Urinary bladder (tissue), 3 donors: ENCODE measurements at regions not wholly inside any gene's neighbourhood (a gene's known extent, or its start where the extent isn't known, plus 50 kb on each side); places are given as distances from the start of the nearest gene placed in this dataset.
"Not testable (repeated sequence)": the region's sequence is repeated elsewhere in the genome, so short reads cannot be mapped to it uniquely, and the experiment has no call there.

Experiments
- DNase-seq: peaks from one replicate; pipeline ENCODE4 v3.0.0-alpha.2; 2015; ENCODE audit errors: extremely low spot score
- H3K27ac ChIP-seq: one replicate; pipeline ENCODE4 v1.5.1; 2013; ENCODE audit warnings: low read depth, mild to moderate bottlenecking, moderate library complexity
- H3K36me3 ChIP-seq: one replicate; pipeline ENCODE4 v1.6.1; 2013; ENCODE audit warnings: mild to moderate bottlenecking, moderate library complexity; ENCODE audit not compliant: insufficient read depth
- H3K4me1 ChIP-seq: one replicate; pipeline ENCODE4 v1.6.1; 2013; ENCODE audit warnings: mild to moderate bottlenecking, moderate library complexity; ENCODE audit not compliant: insufficient read depth
- H3K4me3 ChIP-seq: one replicate; pipeline ENCODE4 v1.5.1; 2013; ENCODE audit warnings: low read depth, low read length
- WGBS: extraction: QIAGEN DNeasy Blood & Tissue Kit; methylation state at CpG from one replicate; pipeline ENCODE4 v1.1.7; 2013; 5-methylcytosine and 5-hydroxymethylcytosine counted together
- donor health status: healthy with polysubstance abuse.
- donor health status: healthy.

- WGBS = 95% methylated on average over 12 of the region's 12 CpGs
- DNase-seq = no peak
- Histone ChIP-seq H3K4me1 (no peaks in the 10 kb centered on the region), H3K36me3 (no peaks in the 10 kb centered on the region), H3K4me3 (no peak overlapping the region), H3K27ac (no peak overlapping the region)
Observed at GRCh38 chr16:73403291-73403690, 355.4 kb upstream of the ZFHX3 start.

- Histone ChIP-seq H3K4me1 (no peaks in the 10 kb centered on the region), H3K27ac (no peak overlapping the region), H3K36me3 (no peaks in the 10 kb centered on the region), H3K4me3 (no peak overlapping the region)
- 91% methylated on average over 10 of the region's 10 CpGs for WGBS
- DNase-seq = no peak
Observed at GRCh38 chr16:73400951-73401350, 353.0 kb upstream of the ZFHX3 start.

GRCh38 chr16:73399997-73400396, 352.1 kb upstream of the ZFHX3 start:
- Histone ChIP-seq H3K27ac (no peak overlapping the region), H3K4me3 (no peak overlapping the region), H3K4me1 (no peaks in the 10 kb centered on the region), H3K36me3 (no peaks in the 10 kb centered on the region)
- WGBS = 95% methylated on average over 5 of the region's 5 CpGs
- no peak for DNase-seq

- Histone ChIP-seq H3K36me3 (no peaks in the 10 kb centered on the region), H3K4me3 (no peak overlapping the region), H3K27ac (no peak overlapping the region), H3K4me1 (no peaks in the 10 kb centered on the region)
- DNase-seq = no peak
- 86% methylated on average over 5 of the region's 5 CpGs for WGBS
Observed at GRCh38 chr16:73399486-73399885, 351.6 kb upstream of the ZFHX3 start.

GRCh38 chr16:73398604-73399003, 350.7 kb upstream of the ZFHX3 start:
- DNase-seq, H3K27ac ChIP-seq, H3K4me3 ChIP-seq, H3K36me3 ChIP-seq, H3K4me1 ChIP-seq: not testable (repeated sequence)
- 98% methylated on average over 1 of the region's 1 CpG for WGBS

- no peak overlapping the region for H3K27ac ChIP-seq
- H3K4me3 ChIP-seq = no peak overlapping the region
- WGBS = 79% methylated on average over 3 of the region's 3 CpGs
- H3K4me1 ChIP-seq = no peaks in the 10 kb centered on the region
- no peak for DNase-seq
- no peaks in the 10 kb centered on the region for H3K36me3 ChIP-seq
Observed at GRCh38 chr16:73396556-73396955, 348.6 kb upstream of the ZFHX3 start.

GRCh38 chr16:73390936-73391335, 343.0 kb upstream of the ZFHX3 start:
- DNase-seq = no peak
- H3K27ac ChIP-seq = no peak overlapping the region
- no peaks in the 10 kb centered on the region for H3K4me1 ChIP-seq
- no peaks in the 10 kb centered on the region for H3K36me3 ChIP-seq
- 95% methylated on average over 6 of the region's 6 CpGs for WGBS
- no peak overlapping the region for H3K4me3 ChIP-seq

- WGBS = 95% methylated on average over 5 of the region's 5 CpGs
- Histone ChIP-seq H3K4me1 (no peaks in the 10 kb centered on the region), H3K4me3 (no peak overlapping the region), H3K36me3 (no peaks in the 10 kb centered on the region), H3K27ac (no peak overlapping the region)
- no peak for DNase-seq
Observed at GRCh38 chr16:73390491-73390890, 342.6 kb upstream of the ZFHX3 start.

GRCh38 chr16:73389085-73389484, 341.2 kb upstream of the ZFHX3 start:
- Histone ChIP-seq H3K4me3 (no peak overlapping the region), H3K36me3 (no peaks in the 10 kb centered on the region), H3K4me1 (no peaks in the 10 kb centered on the region), H3K27ac (no peak overlapping the region)
- no peak for DNase-seq
- WGBS = 46% methylated on average over 6 of the region's 6 CpGs

GRCh38 chr16:73387979-73388378, 340.1 kb upstream of the ZFHX3 start:
- Histone ChIP-seq H3K4me1 (no peaks in the 10 kb centered on the region), H3K27ac (no peak overlapping the region), H3K36me3 (no peaks in the 10 kb centered on the region), H3K4me3 (no peak overlapping the region)
- DNase-seq = no peak
- 96% methylated on average over 3 of the region's 3 CpGs for WGBS

GRCh38 chr16:73385696-73386095, 337.8 kb upstream of the ZFHX3 start:
- Histone ChIP-seq H3K36me3 (no peaks in the 10 kb centered on the region), H3K4me1 (no peaks in the 10 kb centered on the region), H3K27ac (no peak overlapping the region), H3K4me3 (no peak overlapping the region)
- DNase-seq = no peak
- 92% methylated on average over 5 of the region's 5 CpGs for WGBS

GRCh38 chr16:73384506-73385089, 336.7 kb upstream of the ZFHX3 start:
- WGBS = 86% methylated on average over 5 of the region's 5 CpGs
- H3K36me3 ChIP-seq = no peaks in the 10 kb centered on the region
- no peak for DNase-seq
- no peak overlapping the region for H3K4me3 ChIP-seq
- H3K27ac ChIP-seq = no peak overlapping the region
- H3K4me1 ChIP-seq = no peaks in the 10 kb centered on the region

- Histone ChIP-seq H3K36me3 (no peaks in the 10 kb centered on the region), H3K4me1 (no peaks in the 10 kb centered on the region), H3K27ac (no peak overlapping the region), H3K4me3 (no peak overlapping the region)
- DNase-seq = no peak
- 55% methylated on average over 3 of the region's 3 CpGs for WGBS
Observed at GRCh38 chr16:73383988-73384365, 336.0 kb upstream of the ZFHX3 start.

- Histone ChIP-seq H3K4me3 (no peak overlapping the region), H3K27ac (no peak overlapping the region), H3K36me3 (no peaks in the 10 kb centered on the region), H3K4me1 (no peaks in the 10 kb centered on the region)
- DNase-seq = no peak
- WGBS = 91% methylated on average over 21 of the region's 21 CpGs
Observed at GRCh38 chr16:73383195-73383987, 335.5 kb upstream of the ZFHX3 start.
